HPDE6-E6E7 (cell line): ENCODE measurements at regions not wholly inside any gene's neighbourhood (a gene's known extent, or its start where the extent isn't known, plus 50 kb on each side); places are given as distances from the start of the nearest gene placed in this dataset.

ENCODE experiments used
- DNase-seq: peaks from one replicate; pipeline ENCODE4 v3.0.0; 2011; ENCODE audit warnings: missing footprints; ENCODE audit errors: extremely low spot score

GRCh38 chr10:128221807-128222206 is 95.6 kb upstream of the MKI67 start:
- no peak for DNase-seq

GRCh38 chr10:128222332-128222849 is 96.2 kb upstream of the MKI67 start:
- no peak for DNase-seq

- DNase-seq = no peak
Observed at GRCh38 chr10:128230401-128230800, 104.2 kb upstream of the MKI67 start.

GRCh38 chr10:128233422-128233821 is 107.2 kb upstream of the MKI67 start:
- DNase-seq = no peak

GRCh38 chr10:128237710-128238109 is 111.5 kb upstream of the MKI67 start:
- DNase-seq = no peak

GRCh38 chr10:128241023-128241422 is 114.8 kb upstream of the MKI67 start:
- no peak for DNase-seq

GRCh38 chr10:128242641-128243040 is 116.4 kb upstream of the MKI67 start:
- DNase-seq = no peak

- no peak for DNase-seq
Observed at GRCh38 chr10:128245026-128245425, 118.8 kb upstream of the MKI67 start.

GRCh38 chr10:128247576-128247975 is 121.4 kb upstream of the MKI67 start:
- DNase-seq = no peak

- DNase-seq = no peak
Observed at GRCh38 chr10:128254476-128254875, 128.3 kb upstream of the MKI67 start.

GRCh38 chr10:128257428-128257827 is 131.2 kb upstream of the MKI67 start:
- no peak for DNase-seq

GRCh38 chr10:128258421-128258976 is 132.3 kb upstream of the MKI67 start:
- no peak for DNase-seq

GRCh38 chr10:128263891-128264688 is 137.9 kb upstream of the MKI67 start:
- DNase-seq = no peak

- no peak for DNase-seq
Observed at GRCh38 chr10:128265596-128265995, 139.4 kb upstream of the MKI67 start.

GRCh38 chr10:128267581-128267980 is 141.4 kb upstream of the MKI67 start:
- no peak for DNase-seq

- DNase-seq = no peak
Observed at GRCh38 chr10:128268015-128268722, 141.9 kb upstream of the MKI67 start.

GRCh38 chr10:128274938-128275337 is 148.7 kb upstream of the MKI67 start:
- no peak for DNase-seq

GRCh38 chr10:128275388-128276177 is 149.4 kb upstream of the MKI67 start:
- DNase-seq = no peak

GRCh38 chr10:128277267-128277840 is 151.1 kb upstream of the MKI67 start:
- DNase-seq = no peak

GRCh38 chr10:128278362-128278761 is 152.1 kb upstream of the MKI67 start:
- no peak for DNase-seq

- no peak for DNase-seq
Observed at GRCh38 chr10:128280271-128280670, 154.0 kb upstream of the MKI67 start.

GRCh38 chr10:128281343-128281742 is 155.1 kb upstream of the MKI67 start:
- DNase-seq = no peak
